ENCODE measurements at regions not wholly inside any gene's neighbourhood (a gene's known extent, or its start where the extent isn't known, plus 50 kb on each side); places are given as distances from the start of the nearest gene placed in this dataset.

DNA sequence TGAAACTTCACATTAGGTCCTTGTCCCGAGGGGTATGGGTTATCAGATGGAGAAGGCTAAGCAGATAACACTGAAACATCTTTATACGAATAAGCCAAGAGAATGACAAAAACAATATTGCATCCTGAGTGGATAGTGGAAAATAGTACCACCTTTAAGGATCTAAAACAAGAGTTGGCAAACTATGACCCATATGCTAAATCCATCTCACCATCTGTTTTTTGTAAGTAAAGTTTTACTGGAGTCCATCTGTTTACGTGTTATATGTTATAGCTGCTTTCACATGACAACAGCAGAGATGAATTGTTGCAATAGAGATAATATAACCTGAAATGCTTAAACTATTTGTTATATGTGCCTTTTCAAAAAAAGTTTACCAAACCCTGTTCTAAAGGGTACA is 76.1 kb upstream of the TRDN start:
- H3K4me3 ChIP-seq (ENCODE audit: low read depth, low read length): no peak overlapping the region
- DNase-seq (ENCODE audit: low read depth): no peak
- TF ChIP-seq, protein P1, sequence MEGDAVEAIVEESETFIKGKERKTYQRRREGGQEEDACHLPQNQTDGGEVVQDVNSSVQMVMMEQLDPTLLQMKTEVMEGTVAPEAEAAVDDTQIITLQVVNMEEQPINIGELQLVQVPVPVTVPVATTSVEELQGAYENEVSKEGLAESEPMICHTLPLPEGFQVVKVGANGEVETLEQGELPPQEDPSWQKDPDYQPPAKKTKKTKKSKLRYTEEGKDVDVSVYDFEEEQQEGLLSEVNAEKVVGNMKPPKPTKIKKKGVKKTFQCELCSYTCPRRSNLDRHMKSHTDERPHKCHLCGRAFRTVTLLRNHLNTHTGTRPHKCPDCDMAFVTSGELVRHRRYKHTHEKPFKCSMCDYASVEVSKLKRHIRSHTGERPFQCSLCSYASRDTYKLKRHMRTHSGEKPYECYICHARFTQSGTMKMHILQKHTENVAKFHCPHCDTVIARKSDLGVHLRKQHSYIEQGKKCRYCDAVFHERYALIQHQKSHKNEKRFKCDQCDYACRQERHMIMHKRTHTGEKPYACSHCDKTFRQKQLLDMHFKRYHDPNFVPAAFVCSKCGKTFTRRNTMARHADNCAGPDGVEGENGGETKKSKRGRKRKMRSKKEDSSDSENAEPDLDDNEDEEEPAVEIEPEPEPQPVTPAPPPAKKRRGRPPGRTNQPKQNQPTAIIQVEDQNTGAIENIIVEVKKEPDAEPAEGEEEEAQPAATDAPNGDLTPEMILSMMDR (conservative IDR thresholded peaks at IDR 0.05; ENCODE audit: low read depth, low read length): no peak

DNA sequence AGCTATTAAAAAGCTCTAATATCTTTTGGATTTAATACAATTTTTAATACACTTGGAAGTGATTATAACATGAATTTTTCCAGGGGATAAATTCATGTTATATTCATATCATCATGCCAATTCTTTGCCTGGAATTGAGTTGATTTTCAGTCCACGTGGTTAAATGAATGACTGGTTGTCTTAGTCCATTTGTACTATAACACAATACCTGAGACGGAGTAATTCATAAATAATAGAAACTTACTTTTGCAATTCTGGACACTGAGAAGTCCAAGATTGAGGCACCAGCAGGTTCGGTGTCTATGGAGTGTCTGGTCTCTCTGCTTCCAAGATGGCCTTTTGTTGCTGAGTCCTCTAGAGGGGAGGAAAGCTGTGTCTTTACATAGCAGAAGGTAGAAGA is 66.2 kb upstream of the TRDN start:
- no peak for DNase-seq (ENCODE audit: low read depth)
- H3K4me3 ChIP-seq (ENCODE audit: low read depth, low read length): no peak overlapping the region
- TF ChIP-seq, protein P1 (conservative IDR thresholded peaks at IDR 0.05; ENCODE audit: low read depth, low read length): no peak

DNA sequence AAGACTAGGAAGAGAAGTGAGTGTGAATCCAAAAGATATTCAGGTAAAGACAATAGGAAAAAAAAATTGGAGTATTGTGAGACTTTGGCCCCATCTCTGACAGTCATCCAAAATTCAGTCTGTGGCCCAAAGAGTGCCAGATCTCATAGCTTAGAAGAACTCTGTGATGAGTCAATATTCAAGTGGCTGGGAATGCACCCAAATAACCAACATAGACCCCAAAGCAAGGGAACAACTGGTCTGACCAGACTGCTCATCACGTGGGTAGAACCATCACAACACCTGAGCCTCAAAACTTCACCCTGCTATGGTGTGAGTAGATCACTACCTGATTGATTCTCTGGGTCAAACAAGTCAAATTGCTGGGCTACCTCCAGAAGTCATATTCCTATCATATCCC is 51.1 kb upstream of the TRDN start:
- DNase-seq (ENCODE audit: low read depth): no peak
- TF ChIP-seq, protein P1 (conservative IDR thresholded peaks at IDR 0.05; ENCODE audit: low read depth, low read length): no peak
- H3K4me3 ChIP-seq (ENCODE audit: low read depth, low read length): no peak overlapping the region
